Endothelial cell of umbilical vein (primary cell): ENCODE measurements at regions not wholly inside any gene's neighbourhood (a gene's known extent, or its start where the extent isn't known, plus 50 kb on each side); places are given as distances from the start of the nearest gene placed in this dataset.

ENCODE experiments used
- BruUV-seq: library from RNA; stranded (reverse); fragments of 400-500 nt; replicated peaks from 2 replicates; lab custom pipeline; 2021; lab: Mats Ljungman, UMichigan
- CTCF ChIA-PET: fragments of 300-600, 350-600 bp; sonication (Branson Sonifier 250); formaldehyde crosslinking; loops from one replicate; lab custom pipeline; 2021; ENCODE audit warnings: antibody characterized with exemption, inconsistent platforms; lab: Charles Lee
- POLR2A ChIA-PET: fragments of 300-600, 350-600 bp; sonication (Branson Sonifier 250); formaldehyde crosslinking; loops from one replicate; lab custom pipeline; 2021; ENCODE audit warnings: antibody characterized with exemption, inconsistent platforms; lab: Charles Lee
- DNase-seq: peaks from one replicate; pipeline ENCODE4 v3.0.0-alpha.2; 2011; ENCODE audit warnings: low read depth, low spot score
- FAIRE-seq: peaks from 2 replicates; lab custom pipeline; 2011; peaks lifted over from hg19 to GRCh38; lab: Jason Lieb, UNC
- H2AFZ ChIP-seq: 2 replicates; pipeline ENCODE4 v1.6.0; 2012; ENCODE audit warnings: low read depth, low read length, control low read depth, inconsistent platforms
- H3K27ac ChIP-seq: 2 replicates; pipeline ENCODE4 v1.5.1; 2011; ENCODE audit warnings: low read depth, mild to moderate bottlenecking, control low read depth, low read length, moderate library complexity; ENCODE audit not compliant: insufficient read depth
- H3K27me3 ChIP-seq, 2 experiments: 2 replicates each; pipeline versions ENCODE4 v1.6.0 to v1.6.1; 2011; ENCODE audit warnings: low read length in 2 of 2, mixed read lengths in 1 of 2; ENCODE audit not compliant: control insufficient read depth in 2 of 2, insufficient read depth in 2 of 2
- H3K36me3 ChIP-seq, 2 experiments: 2 replicates in 1 of 2; 3 replicates in 1 of 2; pipeline ENCODE4 v1.5.1; 2011; ENCODE audit warnings: low read length in 2 of 2, mild to moderate bottlenecking in 1 of 2, moderate library complexity in 1 of 2; ENCODE audit not compliant: control insufficient read depth in 2 of 2, insufficient read depth in 2 of 2; ENCODE audit errors: extremely low read depth in 1 of 2
- H3K4me1 ChIP-seq: 3 replicates; pipeline ENCODE4 v1.5.1; 2011; ENCODE audit warnings: mild to moderate bottlenecking, low read length; ENCODE audit not compliant: control insufficient read depth, insufficient read depth; ENCODE audit errors: extremely low read depth
- H3K4me2 ChIP-seq: 2 replicates; pipeline ENCODE4 v1.6.1; 2011; ENCODE audit warnings: low read length, control low read depth, mixed read lengths; ENCODE audit not compliant: insufficient read depth
- H3K4me3 ChIP-seq, 3 experiments: fragments of 200-600 bp in 1 of 3; sonication (generic), shearing (Covaris generic) in 1 of 3; replicated peaks in 1 of 3; 2 replicates each; pipeline ENCODE4 v1.5.1; 2011 to 2016; ENCODE audit warnings: control low read depth in 3 of 3, low read length in 3 of 3, mild to moderate bottlenecking in 2 of 3, inconsistent platforms in 1 of 3, low read depth in 1 of 3, moderate library complexity in 1 of 3; ENCODE audit not compliant: insufficient read depth in 1 of 3
- H3K79me2 ChIP-seq: 2 replicates; pipeline ENCODE4 v1.6.0; 2012; ENCODE audit warnings: low read length, inconsistent platforms; ENCODE audit not compliant: control insufficient read depth, insufficient read depth
- H3K9ac ChIP-seq: replicated peaks from 2 replicates; pipeline ENCODE3; 2011; ENCODE audit warnings: low read length, control low read depth; ENCODE audit not compliant: insufficient read depth; ENCODE audit errors: extremely low read depth
- H3K9me1 ChIP-seq: replicated peaks from 3 replicates; pipeline ENCODE4 v1.6.0; 2011; ENCODE audit warnings: mild to moderate bottlenecking, low read length; ENCODE audit not compliant: control insufficient read depth, insufficient read depth; ENCODE audit errors: extremely low read depth
- H3K9me3 ChIP-seq: replicated peaks from 2 replicates; pipeline ENCODE4 v1.5.1; 2012; ENCODE audit warnings: low read length, inconsistent platforms; ENCODE audit not compliant: control insufficient read depth, insufficient read depth
- H4K20me1 ChIP-seq: replicated peaks from 2 replicates; pipeline ENCODE3; 2011; ENCODE audit warnings: mild to moderate bottlenecking, low read length; ENCODE audit not compliant: control insufficient read depth, insufficient read depth; ENCODE audit errors: extremely low read depth
- EZH2 ChIP-seq: IDR thresholded peaks from 2 replicates; pipeline ENCODE4 v1.6.1; 2012; ENCODE audit warnings: borderline replicate concordance, low read depth, mild to moderate bottlenecking, moderate library complexity, low read length, inconsistent platforms; ENCODE audit not compliant: severe bottlenecking
- FOS ChIP-seq: IDR thresholded peaks from 2 replicates; pipeline ENCODE4 v1.6.1; 2011; ENCODE audit warnings: mild to moderate bottlenecking, low read length, moderate library complexity, borderline replicate concordance; ENCODE audit not compliant: insufficient read depth
- GATA2 ChIP-seq: IDR thresholded peaks from 2 replicates; pipeline ENCODE4 v1.7.0; 2011; ENCODE audit warnings: low read depth, mild to moderate bottlenecking, moderate library complexity, mixed read lengths, low read length; ENCODE audit not compliant: insufficient read length, insufficient read depth
- JUN ChIP-seq: IDR thresholded peaks from 2 replicates; pipeline ENCODE4 v1.6.1; 2011; ENCODE audit warnings: borderline replicate concordance, low read depth; ENCODE audit not compliant: insufficient read length, insufficient read depth
- MYC ChIP-seq: IDR thresholded peaks from one replicate; pipeline ENCODE4 v1.6.1; 2011; ENCODE audit warnings: mild to moderate bottlenecking, low read depth, low read length
- POLR2A ChIP-seq: IDR thresholded peaks from 2 replicates; pipeline ENCODE4 v1.6.1; 2012; ENCODE audit warnings: low read depth, mild to moderate bottlenecking, control low read depth, low read length
- POLR2AphosphoS5 ChIP-seq: IDR thresholded peaks from 2 replicates; pipeline ENCODE4 v1.6.1; 2012; ENCODE audit warnings: low read depth, mild to moderate bottlenecking, control low read depth, low read length, moderate library complexity; ENCODE audit not compliant: insufficient read depth
- dilution Hi-C: fragments of 300-500 bp; cut with MboI; formaldehyde crosslinking; loops from one replicate; pipeline ENCODE4 v1.15.0; 2019; ENCODE audit warnings: low sequenced_read_pairs; ENCODE audit not compliant: extremely low pct_ligation_motif_present
- intact Hi-C: fragments of 100-400 bp; cut with micrococcal nuclease; formaldehyde crosslinking; loops from one replicate; pipeline ENCODE4 v1.10.0; 2022
- TF ChIP-seq, protein P1 (sequence below), 2 donors: IDR thresholded peaks; 1 replicate in 1 of 2; 2 replicates in 1 of 2; pipeline ENCODE4 v1.5.1; 2011; ENCODE audit warnings: low read length in 2 of 2, mild to moderate bottlenecking in 2 of 2, moderate library complexity in 2 of 2, control low read depth in 1 of 2, inconsistent platforms in 1 of 2, low read depth in 1 of 2; ENCODE audit not compliant: insufficient read depth in 1 of 2; ENCODE audit errors: extremely low read depth in 1 of 2
- TF ChIP-seq, protein P2 (sequence below): IDR thresholded peaks from 2 replicates; pipeline ENCODE4 v1.6.1; 2011; ENCODE audit not compliant: insufficient read depth, insufficient read length

DNA sequence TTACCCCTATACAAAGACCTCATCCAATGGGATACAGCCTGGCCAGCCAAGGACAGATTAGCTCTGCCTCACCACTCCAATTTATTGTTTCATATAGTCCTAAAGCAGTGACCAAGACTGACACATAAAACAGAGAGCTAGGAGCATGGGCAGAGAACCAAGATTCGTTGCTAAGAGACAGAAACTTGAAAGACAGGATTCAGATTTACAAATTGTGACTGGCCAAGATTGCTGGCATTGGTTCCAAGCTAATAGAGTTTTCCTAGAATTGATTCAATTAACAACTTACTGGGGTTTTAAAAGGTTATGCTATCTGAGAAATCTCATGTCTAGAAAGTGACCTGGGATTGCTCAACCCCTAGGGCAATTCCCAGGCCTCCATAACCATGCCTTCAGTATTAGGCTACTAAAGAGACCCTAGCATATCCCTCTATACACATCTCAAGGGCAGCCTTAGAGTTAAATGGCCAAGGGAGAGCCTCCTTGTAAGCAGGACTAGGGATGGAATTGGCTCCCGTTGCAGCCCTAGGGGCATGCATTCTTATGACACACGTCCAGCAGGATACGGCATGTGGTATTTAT, 75.6 kb downstream of the ICOS start:
- no peak overlapping the region for H3K27ac ChIP-seq
- DNase-seq = no peak
- H3K4me2 ChIP-seq = no peak overlapping the region
- no peaks in the 10 kb centered on the region for H3K36me3 ChIP-seq
- ChIA-PET POLR2A (no interaction called here), CTCF (no interaction called here)
- dilution Hi-C loops (no loop called here), intact Hi-C loops (no loop called here)
- H2AFZ ChIP-seq = no peak overlapping the region
- BruUV-seq = no TSS peak
- no peak for FAIRE-seq
- peaks cover 3 to 12% of the 10 kb centered on the region in 2 experiments for H3K27me3 ChIP-seq
- no peaks in the 10 kb centered on the region for H3K9me1 ChIP-seq
- no peaks in the 10 kb centered on the region for H3K4me1 ChIP-seq
- no peak overlapping the region for H3K9ac ChIP-seq
- no peaks in the 10 kb centered on the region for H3K9me3 ChIP-seq
- no peak overlapping the region for H3K4me3 ChIP-seq
- TF ChIP-seq POLR2A (no peak), JUN (no peak), POLR2AphosphoS5 (no peak), EZH2 (no peak), FOS (no peak), MYC (no peak), GATA2 (no peak)
- TF ChIP-seq, protein P1, sequence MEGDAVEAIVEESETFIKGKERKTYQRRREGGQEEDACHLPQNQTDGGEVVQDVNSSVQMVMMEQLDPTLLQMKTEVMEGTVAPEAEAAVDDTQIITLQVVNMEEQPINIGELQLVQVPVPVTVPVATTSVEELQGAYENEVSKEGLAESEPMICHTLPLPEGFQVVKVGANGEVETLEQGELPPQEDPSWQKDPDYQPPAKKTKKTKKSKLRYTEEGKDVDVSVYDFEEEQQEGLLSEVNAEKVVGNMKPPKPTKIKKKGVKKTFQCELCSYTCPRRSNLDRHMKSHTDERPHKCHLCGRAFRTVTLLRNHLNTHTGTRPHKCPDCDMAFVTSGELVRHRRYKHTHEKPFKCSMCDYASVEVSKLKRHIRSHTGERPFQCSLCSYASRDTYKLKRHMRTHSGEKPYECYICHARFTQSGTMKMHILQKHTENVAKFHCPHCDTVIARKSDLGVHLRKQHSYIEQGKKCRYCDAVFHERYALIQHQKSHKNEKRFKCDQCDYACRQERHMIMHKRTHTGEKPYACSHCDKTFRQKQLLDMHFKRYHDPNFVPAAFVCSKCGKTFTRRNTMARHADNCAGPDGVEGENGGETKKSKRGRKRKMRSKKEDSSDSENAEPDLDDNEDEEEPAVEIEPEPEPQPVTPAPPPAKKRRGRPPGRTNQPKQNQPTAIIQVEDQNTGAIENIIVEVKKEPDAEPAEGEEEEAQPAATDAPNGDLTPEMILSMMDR (IDR thresholded peaks at IDR 0.05; ENCODE audit: extremely low read depth in 1 of 2, insufficient read depth in 1 of 2, low read depth in 1 of 2, low read length in 2 of 2) = no peak
- TF ChIP-seq, protein P2, sequence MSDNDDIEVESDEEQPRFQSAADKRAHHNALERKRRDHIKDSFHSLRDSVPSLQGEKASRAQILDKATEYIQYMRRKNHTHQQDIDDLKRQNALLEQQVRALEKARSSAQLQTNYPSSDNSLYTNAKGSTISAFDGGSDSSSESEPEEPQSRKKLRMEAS = no peak
- no peaks in the 10 kb centered on the region for H4K20me1 ChIP-seq
- H3K79me2 ChIP-seq = no peaks in the 10 kb centered on the region
